ENCODE measurements at regions not wholly inside any gene's neighbourhood (a gene's known extent, or its start where the extent isn't known, plus 50 kb on each side); places are given as distances from the start of the nearest gene placed in this dataset.
A peak's percentile ranks its signal among the peaks of the same experiment; 100 is the strongest.

DNA sequence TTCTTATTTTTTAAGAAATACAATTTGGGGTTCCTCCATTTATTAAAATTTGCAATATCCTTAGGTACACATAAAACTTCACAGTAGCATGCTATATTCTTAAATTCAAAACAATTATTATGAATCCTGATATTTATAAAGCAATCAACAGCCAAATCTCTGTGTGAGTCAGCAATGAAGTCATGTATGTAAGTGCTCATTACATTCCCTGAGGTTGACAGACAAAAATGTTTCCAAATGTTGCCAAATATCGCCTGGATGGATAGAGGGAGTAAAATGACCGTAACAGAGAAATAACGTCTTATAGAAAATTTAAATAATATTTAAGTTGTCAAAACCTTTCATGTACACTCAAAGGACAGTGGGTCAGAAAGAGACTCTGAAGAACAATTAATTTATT is 220.0 kb downstream of the PCDH18 start:
- no peak for DNase-seq (ENCODE audit: low read depth, low spot score)

DNA sequence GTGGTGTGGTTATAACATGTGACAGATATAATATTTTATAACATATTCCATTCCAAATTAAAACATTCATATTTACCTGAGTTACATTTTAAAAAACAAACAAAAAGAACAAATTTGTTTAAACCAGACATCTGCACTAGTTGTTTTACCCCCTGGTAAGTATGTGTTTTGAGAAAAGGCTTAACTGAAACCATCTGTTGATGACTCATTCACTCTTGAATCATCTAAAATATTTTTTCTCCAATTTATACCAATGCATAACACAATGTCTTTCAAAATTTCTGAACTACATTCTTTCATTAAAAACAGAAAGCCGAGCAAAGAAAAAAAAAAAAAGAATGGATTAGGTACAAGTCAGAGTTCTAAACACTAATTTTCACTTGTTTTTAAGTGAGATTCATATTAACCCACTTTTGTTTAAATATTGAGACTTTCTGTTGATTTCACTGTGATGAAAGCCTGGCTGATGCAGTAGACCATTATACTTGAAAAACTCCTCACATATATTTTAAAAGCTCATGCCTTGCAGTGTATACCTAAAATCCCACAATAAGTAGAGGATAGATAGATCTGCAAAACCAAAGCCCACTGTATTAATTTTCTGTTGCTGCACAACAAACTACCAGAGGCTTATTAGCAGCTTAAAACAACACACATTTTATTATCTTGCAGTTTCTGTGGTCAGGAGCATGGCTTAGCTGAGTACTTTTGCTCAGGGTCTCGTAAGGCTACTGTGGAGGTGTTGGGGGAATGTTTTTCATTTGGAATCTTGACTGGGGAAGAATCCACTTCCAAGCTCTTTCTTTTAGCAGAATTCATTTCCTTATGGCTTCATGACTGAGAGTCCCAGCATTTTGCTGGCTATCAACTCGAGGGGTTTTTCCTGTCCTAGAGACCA is 221.5 kb downstream of the PCDH18 start:
- DNase-seq (ENCODE audit: low read depth, low spot score) = no peak

DNA sequence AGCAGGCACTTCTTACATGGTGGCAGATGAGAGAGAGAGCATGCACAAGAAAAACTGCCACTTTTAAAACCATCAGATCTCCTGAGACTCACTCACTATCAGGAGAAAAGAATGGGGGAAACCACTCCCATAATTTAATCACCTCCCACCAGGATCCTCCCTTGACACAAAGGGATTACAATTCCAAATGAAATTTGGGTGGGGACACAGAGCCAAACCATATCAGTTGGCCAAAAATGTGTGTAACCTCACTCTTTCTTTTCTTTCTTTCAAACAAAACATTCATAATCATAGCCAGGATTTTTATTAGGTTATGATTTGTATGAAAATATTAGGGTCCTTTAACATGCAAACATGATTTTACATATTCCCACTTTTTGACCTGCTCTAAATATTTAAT is 222.1 kb downstream of the PCDH18 start:
- no peak for DNase-seq (ENCODE audit: low read depth, low spot score)

DNA sequence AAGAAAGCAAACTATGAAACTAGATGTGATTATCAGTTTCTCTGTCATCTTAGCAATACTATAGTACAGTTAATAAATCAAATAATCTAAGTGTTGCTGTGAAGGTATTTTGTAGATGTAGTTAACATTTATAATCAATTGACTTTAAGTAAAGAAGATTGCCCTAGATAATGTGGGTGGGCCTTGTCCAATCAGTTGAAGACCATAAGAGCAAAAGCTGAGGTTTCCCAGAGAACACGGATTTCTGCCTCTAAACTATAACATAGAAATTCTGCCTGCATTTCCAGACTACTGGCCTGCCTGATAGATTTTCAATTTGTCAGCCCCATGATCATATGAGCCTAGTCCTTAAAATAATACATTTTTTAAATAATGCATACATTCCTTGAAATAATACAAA is 222.9 kb downstream of the PCDH18 start:
- no peak for DNase-seq (ENCODE audit: low read depth, low spot score)

DNA sequence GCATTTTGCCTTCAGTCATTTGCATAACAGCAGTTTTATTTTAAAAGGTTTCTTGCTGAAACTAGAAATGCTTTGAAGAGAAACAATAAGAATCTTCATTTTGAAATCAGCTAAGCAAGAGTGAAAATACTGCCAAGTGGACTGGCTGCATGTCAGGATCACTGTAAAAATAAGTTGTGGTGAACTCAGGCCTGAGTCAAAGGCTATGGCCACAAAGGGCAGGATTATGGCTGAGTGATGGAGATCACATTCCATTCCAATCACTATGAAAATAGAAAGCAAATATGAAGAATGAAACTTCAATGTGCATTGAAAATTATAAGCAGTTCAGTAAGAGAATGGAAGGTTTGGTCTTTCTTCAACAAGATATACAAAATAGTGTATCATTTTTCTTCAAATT is 224.5 kb downstream of the PCDH18 start:
- DNase-seq (ENCODE audit: low read depth, low spot score) = no peak

DNA sequence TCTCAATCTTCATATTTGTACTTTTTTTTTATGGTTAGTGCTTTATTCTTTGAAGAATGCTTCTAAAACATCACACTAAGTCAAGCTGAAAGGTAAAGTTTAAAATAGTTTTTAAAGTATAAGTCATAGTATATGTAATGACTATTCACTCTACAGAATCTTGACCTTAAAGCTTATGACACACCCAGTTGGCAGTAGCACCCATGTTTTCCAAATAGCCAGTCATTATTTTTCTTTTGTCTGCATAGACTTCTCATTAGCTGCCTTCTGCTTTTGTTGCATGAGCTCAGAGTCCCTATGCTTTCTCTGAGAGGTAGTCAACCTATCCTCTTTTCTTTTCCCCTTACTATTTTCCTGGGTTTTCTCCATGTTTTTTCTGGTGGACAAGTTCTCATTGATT is 231.5 kb downstream of the PCDH18 start:
- no peak for DNase-seq (ENCODE audit: low read depth, low spot score)

DNA sequence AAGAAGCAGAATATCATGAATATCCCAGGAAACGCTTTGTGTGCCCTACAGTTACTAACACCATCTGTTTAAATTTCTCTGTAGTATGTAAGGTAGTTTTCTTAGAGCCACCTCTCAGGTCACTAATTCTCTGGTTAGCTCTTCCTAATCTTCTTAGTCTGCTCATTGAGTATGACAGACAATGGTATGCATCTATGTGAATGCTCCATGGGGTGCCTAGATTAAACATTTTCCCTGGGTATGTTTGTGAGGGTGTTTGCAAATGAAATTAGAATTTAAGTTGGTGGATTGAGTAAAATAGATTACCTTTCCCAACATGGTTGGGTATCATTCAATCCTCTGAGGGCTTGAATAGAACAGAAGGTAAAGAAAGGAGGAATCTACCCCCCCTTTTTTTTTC is 233.0 kb downstream of the PCDH18 start:
- DNase-seq (ENCODE audit: low read depth, low spot score) = no peak

DNA sequence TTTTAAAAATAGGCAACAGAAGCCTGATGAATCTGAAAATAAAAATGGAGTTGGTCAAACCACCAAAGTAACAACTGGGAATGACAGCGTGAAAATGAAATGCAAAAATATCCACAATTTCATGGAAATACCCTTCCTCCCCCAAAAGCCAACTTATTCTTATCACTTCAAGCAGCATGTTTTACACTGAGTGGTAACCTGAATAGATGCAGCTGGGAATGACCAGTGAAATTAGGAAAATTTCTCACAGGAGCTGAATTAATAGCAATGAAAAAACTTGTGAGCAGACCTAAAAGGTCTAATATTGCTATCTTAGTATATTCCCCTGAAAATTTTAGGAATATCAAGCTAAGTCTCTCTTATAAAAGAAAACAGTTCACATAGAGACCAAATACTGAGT is 239.0 kb downstream of the PCDH18 start:
- no peak for DNase-seq (ENCODE audit: low read depth, low spot score)

GRCh38 chr4:137283737-137284136 is 248.6 kb downstream of the PCDH18 start:
- no peak for DNase-seq (ENCODE audit: low read depth, low spot score)

DNA sequence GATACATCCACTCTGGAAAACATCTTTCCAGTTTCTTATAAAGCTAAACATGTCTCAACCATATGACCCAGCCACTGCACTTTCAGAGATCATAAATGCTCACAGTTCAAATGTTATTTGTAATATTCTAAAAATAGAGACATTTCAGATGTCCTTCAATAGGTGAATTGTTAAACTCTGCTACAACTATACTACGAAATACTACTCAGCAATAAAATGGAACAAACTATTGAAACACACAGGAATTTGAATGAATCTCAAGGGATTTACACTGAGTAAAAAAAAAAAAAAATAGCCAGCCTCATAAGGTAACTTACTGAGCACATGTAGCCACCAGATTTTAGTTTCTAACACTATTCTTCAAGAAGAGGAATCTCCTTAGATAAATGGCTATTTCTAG is 253.9 kb downstream of the PCDH18 start:
- DNase-seq (ENCODE audit: low read depth, low spot score) = no peak

GRCh38 chr4:137274404-137274803 is 257.9 kb downstream of the PCDH18 start:
- DNase-seq (ENCODE audit: low read depth, low spot score) = no peak

- DNase-seq (ENCODE audit: low read depth, low spot score) = no peak
These were observed 265.3 kb downstream of the PCDH18 start for GRCh38 chr4:137267024-137267423.

- no peak for DNase-seq (ENCODE audit: low read depth, low spot score)
These were observed 265.8 kb downstream of the PCDH18 start for GRCh38 chr4:137266511-137266910.

GRCh38 chr4:137263206-137263605 is 269.1 kb downstream of the PCDH18 start:
- DNase-seq (ENCODE audit: low read depth, low spot score) = no peak

- DNase-seq (ENCODE audit: low read depth, low spot score) = no peak
These were observed 278.3 kb downstream of the PCDH18 start for GRCh38 chr4:137253949-137254348.

DNA sequence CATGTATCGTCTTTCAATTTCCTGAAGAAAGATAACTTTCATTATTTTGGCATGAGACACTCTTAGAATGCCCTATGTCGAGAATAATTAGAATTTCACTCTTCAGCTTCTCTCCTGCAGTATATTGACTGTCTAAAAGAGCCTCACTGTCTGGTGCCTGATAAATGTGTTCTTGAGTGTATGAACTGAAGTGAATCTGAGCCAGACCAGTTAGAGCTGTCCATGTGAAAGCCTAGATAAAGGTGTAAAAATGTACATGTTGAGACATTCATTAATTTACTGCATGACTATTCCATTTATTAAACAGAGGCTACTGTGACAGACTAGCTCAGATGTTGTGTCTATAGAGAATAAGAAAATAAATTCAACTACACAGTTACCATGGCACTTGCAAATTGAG is 283.2 kb downstream of the PCDH18 start:
- DNase-seq (ENCODE audit: low read depth, low spot score) = no peak

GRCh38 chr4:137238456-137239162 is 293.7 kb downstream of the PCDH18 start:
- DNase-seq (ENCODE audit: low read depth, low spot score) = peak; percentile 5

DNA sequence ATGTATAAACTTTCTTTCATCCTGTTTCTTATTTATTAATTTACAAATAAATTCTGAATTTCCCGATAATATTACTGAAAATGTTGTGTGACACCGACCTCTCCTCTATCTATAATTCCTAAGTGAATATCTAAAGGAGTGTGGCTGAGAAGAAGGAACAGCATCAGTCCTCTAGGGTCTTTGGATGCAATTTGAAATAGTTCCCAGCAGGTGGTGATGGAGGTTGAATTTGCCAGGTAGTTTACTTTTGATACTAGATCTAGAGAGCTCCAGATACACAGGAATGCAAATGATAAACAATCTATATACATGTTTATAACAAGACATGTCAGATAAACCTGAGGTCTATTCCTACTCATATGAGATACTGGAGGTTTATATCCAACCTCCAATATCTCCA is 305.4 kb downstream of the PCDH18 start:
- DNase-seq (ENCODE audit: low read depth, low spot score) = no peak

DNA sequence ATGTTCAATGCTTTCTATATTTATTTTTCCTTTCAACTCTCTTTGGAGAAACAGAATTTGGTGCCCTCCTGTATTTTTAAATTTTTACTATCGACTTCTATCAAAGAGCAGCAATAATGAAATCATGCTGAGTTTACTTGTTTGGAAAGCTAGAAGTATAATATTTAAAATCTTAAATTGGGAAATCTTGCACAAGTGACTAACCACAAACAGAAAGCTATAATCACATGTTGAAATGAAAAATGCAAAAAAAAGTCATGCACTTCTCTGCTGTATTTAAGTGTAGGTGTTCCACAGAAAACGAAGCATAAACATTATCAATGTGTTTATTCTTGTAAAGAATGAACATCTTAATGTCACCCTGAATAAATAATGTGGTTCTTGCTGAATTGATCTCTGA is 306.1 kb downstream of the PCDH18 start:
- DNase-seq (ENCODE audit: low read depth, low spot score) = no peak

GRCh38 chr4:137213372-137214173 is 318.7 kb downstream of the PCDH18 start:
- no peak for DNase-seq (ENCODE audit: low read depth, low spot score)

- no peak for DNase-seq (ENCODE audit: low read depth, low spot score)
These were observed 319.7 kb downstream of the PCDH18 start for GRCh38 chr4:137212601-137213000.

DNA sequence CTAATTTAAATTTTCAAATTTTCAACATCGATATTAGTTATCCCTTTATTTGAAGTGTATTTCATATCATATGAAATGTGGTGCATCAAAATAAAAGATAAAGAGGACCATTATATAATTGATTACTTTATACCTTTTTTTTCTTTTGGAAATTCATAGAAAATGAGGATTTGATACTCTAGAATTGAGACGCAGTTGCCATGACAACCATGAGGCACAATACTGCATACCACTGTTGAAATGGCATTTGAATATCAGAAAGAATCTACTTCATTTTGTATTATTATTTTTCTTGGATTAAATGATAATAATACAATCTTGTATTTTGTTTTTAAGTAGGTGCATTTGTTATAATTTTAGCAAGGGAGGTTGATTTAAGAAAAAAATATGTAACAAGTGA is 323.1 kb downstream of the PCDH18 start:
- no peak for DNase-seq (ENCODE audit: low read depth, low spot score)

Data from ELF-1 (cell line).